ENCODE measurements at regions not wholly inside any gene's neighbourhood (a gene's known extent, or its start where the extent isn't known, plus 50 kb on each side); places are given as distances from the start of the nearest gene placed in this dataset.
"Not testable (repeated sequence)": the region's sequence is repeated elsewhere in the genome, so short reads cannot be mapped to it uniquely, and the experiment has no call there.

DNA sequence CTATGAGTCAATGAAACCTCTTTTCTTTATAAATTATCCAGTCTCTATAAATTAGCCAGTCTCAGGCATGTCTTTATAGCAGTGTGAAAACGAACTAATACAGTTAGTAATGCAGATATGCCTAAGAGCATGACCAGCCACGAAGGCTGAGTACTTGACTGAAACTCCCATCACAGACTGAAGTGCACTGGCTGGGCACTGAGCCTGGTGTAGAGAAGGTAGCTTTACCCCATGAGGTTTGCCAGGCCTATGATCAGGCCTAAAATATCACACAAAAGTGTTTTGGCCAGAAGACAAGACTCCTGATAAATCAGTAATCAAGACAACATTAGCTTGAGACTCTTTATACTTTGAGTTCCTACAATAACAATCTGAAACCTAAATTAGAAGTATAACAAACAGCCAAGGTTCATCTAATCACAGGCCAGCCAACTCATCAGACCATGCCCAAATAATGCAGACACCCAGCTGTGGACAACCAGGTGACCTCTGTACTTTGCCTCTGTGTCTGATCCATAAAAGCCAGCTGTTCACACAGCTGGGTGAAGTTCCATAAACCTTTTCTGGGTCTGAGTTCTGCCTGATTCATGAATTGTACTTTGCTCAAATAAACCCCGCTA, 771.8 kb upstream of the SLITRK1 start:
- no peak for DNase-seq (ENCODE audit: low spot score)

DNA sequence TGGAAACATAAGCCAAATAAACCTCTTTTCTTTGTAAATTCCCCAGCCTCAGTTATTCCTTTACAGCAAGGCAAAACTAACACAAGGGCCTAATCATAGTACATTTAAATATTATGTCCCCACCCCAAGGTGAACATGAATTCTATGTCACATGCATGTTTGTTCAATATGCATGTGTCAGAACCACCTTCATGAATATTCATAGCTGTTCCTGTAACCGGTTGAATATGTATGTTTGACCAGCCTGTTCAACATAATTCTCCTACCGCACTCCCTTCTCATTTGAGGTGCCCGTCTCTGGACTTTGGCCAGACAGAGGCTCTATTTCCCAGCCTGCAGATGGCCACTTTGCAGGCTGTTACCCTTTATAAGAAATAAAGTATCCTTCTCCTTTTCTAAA, 769.4 kb upstream of the SLITRK1 start:
- no peak for DNase-seq (ENCODE audit: low spot score)

DNA sequence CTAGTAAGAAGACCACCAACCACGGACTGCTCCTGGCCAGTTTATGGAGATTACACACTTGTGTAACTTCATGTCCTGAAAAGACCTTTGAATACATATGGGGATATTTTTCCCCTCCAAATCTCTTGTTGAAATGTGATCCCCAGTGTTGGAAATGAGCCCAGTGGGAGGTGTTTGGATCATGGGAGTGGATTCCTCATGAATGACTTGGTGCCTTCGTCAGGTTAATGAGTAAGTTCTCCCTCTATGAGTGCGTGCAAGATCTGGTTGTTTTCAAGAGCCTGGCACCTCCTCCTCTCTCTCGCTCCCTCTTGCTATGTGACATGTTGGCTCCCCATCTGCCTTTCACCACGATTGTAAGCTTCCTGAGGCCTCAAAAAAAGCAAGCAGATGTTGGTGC, 769.0 kb upstream of the SLITRK1 start:
- no peak for DNase-seq (ENCODE audit: low spot score)

DNA sequence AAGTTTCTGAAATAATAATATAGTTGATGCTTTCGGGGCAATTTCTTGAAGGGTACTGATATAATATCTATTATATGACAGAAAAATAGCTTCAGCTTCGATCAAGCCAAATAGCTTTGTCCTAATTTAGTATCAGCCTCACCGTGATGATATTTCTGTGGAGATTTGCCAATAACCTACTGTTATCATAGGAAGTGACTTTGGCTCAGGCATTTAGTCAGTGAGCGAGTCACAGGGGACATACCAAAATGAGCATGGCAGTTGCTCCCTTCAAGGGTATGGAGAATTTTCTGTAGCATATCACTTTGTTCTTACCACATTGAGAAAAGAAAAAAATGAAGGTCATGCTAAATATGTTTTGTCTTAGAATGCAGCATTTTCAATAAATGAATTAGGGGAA, 767.6 kb upstream of the SLITRK1 start:
- DNase-seq (ENCODE audit: low spot score): no peak

DNA sequence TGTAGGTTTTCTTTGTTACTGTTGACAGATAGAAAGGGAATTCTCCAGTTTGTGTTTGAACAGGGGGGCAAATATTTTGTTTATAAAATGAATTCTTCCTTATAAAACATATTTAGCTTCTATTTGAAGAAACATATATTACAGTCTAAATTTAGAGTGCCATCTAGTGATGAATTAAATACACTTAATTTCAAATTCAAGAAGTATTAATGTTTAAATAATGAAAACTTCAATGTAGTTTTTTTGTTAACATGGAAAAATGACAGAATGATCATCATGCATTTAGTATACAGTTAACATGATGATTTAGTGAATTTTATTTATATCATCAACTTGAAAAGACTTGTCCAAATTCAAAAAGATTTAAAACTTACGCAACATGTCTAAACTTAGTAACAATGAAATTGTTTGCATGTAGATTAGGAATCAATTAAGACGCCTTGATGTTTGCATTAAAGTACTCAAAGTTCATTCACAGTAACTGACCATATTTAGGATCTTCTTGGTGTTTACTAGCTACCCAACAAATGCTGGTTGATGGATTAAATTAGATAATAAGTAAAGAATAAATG, 765.9 kb upstream of the SLITRK1 start:
- DNase-seq (ENCODE audit: low spot score): no peak

DNA sequence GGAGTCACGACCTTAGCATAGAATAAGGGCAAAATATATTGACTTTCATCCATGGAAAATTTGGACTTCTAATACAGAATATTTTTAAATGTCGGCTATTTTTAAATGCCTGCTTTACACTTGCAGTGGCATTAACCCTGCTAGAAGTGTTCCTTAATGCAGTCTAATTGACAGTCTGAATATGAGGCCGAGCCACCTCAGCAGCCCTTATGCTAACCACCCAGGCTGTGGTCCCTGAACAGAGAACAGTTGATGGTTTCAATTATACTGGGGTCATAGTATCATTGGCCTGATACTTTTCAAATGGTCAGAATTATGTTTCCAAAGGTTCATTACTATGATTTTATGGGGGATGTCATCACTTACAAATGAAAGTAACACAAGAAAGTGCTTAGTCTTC, 764.7 kb upstream of the SLITRK1 start:
- DNase-seq (ENCODE audit: low spot score): no peak

DNA sequence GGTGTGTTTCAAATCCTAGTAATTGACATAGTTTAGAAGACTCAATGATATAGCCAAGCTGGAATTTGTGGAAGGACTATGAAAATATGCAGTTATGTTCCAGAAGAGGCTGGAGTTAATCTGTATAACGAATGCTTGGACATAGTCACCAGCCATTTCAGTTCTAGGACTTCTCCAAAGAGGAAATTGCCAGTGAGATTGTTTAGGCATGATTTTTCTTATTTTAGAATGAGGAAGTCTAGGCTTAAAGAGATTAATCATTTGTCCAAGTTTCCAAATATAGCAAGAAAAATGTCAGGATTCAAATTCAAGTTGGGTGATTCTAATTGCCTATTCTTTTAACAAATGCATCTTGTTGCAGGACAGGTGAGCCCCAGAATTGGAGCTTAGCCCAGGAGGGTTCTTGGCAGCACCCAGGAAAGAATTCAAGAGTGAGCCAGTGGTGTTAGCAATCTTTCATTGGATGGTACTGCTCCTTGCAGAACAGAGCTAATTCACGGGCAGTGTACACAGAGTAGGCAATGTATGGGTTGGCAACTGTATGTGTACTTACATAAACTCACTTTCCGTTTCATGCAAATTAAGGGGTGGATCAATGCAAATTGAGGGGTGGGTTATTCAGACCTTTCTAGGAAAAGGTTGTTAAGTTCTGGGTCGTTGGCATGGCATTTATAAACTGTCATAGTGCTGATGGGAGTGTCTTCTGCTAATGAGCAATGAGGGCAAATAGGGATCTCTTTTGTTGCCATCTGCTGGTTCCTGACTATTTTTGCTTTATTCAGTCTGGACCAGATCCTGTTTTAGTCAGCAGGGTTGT, 763.1 kb upstream of the SLITRK1 start:
- no peak for DNase-seq (ENCODE audit: low spot score)

DNA sequence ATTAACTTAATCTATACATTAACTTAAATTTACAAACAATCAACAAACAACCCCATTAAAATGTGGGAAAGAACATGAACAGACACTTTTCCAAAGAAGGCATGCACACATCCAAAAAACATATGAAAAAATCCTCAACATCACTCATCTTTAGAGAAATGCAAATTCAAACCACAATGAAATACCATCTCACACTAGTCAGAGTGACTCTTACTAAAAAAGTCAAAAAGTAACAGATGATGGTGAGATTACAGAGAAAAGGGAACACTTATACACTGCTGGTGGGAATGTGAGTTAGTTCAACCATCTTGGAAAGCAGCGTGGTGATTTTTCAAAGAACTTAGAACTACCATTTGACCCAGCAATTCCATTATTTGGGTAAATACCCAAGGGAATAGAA, 759.2 kb upstream of the SLITRK1 start:
- no peak for DNase-seq (ENCODE audit: low spot score)

DNA sequence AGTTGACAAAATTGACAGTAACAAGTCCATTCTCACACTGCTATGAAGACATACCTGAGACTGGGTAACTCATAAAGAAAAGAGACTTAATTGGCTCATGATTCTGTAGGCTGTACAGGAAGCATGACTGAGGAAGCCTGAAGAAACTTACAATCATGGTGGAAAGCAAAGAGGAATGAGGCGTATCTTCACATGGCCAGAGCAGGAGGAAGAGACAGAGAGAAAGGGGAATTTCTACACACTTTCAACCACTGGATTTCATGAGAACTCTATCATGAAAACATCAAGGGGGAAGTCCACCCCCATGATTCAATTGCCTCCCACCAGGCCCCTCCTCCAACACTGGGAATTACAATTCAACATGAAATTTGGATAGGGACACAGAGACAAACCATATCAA, 758.4 kb upstream of the SLITRK1 start:
- no peak for DNase-seq (ENCODE audit: low spot score)

DNA sequence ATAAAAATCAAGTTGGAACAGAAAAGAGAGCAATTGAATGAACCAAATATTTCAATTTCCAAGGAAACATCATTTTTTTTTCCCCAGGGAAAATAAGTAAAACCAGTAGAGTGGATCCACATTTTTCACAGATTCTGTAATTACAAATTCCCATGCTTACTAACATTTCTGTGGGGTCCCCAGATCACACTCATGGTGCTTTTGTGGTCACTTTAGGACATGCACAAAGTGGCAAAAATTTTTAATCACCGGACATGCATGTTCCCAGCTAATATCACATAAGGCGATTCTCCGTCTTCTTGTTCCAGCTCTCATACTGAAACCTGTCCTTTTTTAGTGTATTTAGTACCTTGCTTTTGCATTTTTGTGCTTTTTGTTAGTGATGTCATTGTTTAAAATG, 748.2 kb upstream of the SLITRK1 start:
- no peak for DNase-seq (ENCODE audit: low spot score)

DNA sequence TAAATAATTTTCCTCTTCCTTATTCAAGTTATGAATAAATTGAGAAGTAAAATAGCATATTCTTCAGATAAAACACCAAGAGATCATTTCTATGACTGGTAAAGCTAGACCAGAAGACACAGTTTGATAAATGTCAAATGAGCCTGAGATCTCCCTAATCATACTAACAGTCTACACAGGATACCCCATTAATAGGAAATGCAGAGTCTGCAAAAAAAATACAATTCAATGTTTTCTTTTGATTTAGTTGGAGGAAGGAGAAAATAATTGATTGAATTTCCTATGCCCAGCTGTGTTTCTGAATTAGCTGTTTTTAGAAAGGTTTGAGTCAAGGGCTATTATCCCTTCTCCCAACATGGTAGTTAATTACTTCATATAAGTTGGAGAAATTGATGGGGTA, 734.6 kb upstream of the SLITRK1 start:
- no peak for DNase-seq (ENCODE audit: low spot score)

DNA sequence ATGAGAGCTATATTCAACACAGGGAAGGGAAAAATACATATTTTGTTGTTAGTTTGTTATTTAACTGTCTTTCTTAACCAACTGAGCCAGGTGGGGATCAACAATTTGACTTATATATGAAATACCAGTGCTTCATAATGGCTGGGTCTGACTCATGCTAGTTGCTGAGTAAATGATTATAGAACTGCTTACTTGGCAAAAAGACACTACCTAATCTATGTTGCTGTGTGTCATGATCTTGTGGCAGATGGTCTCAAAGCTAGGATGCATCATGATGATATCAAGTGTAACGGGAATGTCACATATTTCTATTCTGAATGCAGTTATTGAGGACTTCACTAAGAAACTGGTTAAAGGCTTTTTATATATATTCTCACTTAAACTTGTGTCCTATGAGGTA, 727.4 kb upstream of the SLITRK1 start:
- DNase-seq (ENCODE audit: low spot score): no peak

DNA sequence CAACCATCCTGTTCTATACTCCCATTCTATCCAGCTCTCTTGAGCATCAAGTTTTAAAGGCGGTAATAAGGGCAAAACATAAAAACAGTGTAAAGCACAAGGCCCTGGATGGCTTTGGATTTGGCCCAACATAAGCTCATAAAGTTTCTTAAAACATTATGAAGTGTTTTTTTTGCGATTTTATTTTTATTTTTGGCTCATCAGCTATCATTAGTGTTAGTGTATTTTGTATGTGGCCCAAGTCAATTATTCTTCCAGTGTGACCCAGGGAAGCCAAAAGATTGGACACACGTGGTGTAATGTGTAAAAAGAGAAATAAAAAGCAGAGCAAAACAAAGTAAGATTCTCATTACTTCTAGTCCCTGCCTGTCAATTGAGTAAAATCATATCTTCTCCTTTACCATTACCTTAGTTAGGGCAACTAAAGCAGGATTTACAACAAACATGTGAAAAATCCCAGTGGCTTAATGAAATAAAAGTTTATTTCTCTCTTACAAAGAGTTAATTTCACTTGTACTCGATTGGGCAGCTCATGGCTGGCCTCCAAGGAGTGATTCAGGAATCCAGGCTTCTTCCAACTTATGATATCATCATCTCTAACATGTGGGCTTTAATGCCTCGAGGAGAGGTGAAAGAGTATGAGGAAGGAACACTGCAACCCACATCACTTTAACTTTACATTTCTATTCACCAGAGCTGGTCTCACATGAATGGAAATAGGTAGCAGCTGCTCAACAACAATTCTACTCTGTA, 725.2 kb upstream of the SLITRK1 start:
- DNase-seq (ENCODE audit: low spot score): no peak

DNA sequence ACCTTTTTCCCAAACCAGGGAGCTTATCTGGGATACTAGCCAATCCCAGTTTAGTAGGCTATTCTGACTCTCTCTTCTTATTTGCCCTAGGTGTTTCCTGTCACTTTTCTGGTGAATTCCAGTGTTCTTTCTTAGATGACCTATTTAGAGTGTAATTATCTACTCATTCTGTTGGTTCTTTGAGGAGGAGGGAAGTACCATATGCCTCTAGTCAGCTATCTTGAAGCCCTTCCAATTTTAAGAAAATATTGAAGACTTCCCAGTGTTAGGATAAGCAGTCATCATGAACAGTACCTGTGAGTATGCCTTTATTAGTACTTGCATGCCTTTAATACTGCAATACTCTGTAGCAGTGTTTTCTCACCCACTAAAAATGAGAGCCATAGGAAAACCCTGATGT, 724.3 kb upstream of the SLITRK1 start:
- DNase-seq (ENCODE audit: low spot score): no peak

DNA sequence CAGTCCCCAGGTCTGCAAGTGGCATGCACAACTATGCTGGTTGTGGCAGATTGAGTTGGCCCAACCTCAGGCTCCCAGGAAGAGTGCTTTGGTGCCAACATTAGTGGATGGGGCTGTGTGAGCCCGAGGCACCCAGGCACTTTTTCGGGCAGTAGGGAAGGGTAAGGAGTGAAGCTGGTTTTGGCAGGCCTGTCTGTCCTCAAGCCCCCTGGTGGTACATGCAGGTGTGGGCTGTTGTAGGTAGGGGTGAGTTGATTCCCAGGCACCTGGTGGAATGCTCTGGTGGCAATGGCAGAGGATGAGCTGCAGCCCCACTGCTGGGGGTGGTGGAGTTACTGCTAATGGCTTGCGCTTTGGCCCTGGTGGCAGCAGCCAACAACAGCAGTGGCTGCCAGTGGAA, 723.7 kb upstream of the SLITRK1 start:
- DNase-seq (ENCODE audit: low spot score): no peak

DNA sequence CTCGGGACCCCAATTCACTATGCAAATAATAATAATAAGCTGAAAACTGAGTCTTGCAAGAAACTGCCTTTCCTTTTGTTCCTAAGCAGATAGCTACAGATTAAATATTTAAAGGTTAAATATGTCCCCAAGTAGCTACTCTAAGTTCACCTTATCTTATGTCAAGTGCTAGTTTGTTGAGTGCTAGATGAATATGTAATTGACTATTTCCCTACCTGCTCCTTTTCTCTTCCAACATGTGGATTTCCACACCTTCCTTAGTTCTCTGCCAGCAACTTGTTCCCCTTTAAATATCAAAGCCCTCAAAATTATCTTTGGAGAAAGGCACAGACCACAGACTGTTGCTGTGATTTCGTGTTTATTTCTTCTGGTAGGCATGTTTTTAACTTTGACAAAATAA, 709.2 kb upstream of the SLITRK1 start:
- no peak for DNase-seq (ENCODE audit: low spot score)

DNA sequence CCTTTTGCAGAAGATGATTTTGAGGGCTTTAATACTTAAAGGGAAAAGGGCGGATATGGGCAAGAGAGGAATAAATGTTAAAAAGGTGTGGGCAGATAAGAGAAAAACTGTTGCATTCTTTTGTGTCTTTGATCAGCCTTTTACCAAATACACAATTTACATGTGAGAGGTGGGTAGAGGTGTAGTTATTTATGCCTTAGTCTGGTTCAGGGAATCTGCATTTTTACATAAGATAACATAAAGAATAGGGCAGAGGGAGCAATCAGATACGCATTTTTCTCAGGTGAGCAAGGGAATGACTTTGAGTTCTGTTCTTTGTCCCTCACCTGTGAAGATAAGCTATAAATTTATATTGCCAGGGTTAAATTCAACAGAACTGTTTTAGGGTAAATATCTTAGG, 708.4 kb upstream of the SLITRK1 start:
- no peak for DNase-seq (ENCODE audit: low spot score)

DNA sequence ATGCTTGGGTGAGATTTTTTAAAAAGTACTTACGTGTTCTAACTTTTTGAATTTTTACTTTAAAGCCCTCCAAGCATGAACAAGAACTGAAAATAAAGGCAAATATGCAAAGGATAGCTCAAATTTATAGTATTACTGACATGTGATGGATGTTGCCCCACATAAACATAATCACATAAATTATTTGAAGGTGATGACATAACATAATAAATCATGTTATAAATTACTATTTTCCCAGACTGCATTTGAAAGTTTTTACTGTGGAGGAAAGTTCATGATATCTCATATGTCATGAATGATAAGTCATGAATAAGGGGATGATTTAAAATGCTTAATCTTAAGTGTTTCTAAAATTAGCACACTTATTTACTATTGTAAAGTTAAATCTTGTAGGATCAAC, 705.7 kb upstream of the SLITRK1 start:
- DNase-seq (ENCODE audit: low spot score): no peak

DNA sequence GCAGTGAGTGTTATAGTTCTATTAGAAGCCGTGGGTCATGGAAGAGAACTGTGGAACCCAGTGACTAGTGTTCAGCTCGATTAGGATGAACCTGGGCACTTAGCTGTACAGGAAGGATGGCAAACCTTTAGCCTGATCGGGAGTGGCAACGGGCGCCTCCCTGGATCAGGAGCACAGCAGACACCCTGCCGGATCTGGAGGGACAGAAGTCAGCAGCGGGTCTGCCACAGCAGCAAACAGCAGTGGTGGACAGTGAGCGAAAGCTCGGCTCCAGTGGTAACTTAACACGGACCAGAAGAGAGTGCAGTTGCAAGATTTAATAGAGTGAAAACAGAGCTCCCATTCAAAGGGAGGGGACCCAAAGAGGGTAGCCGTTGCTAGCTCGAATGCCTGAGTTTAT, 697.6 kb upstream of the SLITRK1 start:
- DNase-seq (ENCODE audit: low spot score): not testable (repeated sequence)

DNA sequence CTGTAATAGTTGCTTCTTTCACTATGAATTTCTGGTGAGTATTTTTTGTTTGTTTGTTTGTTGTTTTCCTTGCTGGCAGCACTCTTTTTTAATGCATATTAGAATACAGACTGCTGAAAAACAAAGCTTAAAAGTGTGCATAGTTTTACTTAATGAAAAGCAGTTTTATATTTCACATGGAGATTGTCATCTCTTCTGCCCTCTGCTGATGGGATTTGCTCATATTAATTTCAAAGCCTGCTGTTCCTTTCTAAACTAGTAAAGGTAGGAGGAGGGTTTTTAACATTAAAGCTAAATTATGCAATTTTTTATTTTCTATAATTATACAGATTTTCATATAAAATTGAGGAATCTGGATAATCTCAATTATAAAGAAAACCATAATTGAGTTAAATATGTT, 692.6 kb upstream of the SLITRK1 start:
- no peak for DNase-seq (ENCODE audit: low spot score)

DNA sequence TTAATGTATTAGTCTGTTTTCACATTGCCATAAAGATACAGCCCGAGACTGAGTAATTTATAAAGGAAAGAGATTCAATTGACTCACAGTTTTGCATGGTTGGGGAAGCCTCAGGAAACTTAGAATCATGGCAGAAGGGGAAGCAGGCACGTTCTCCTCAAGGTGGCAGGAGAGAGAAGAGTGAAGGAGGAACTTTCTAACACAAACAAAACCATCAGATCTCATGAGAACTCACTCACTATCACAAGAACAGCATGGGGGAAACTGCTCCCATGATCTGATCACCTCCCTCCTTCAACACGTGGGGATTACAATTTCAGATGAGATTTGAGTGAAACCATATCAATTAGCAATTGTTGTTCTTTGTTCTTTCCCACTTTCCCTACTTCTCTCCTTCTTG, 689.0 kb upstream of the SLITRK1 start:
- DNase-seq (ENCODE audit: low spot score): no peak

DNA sequence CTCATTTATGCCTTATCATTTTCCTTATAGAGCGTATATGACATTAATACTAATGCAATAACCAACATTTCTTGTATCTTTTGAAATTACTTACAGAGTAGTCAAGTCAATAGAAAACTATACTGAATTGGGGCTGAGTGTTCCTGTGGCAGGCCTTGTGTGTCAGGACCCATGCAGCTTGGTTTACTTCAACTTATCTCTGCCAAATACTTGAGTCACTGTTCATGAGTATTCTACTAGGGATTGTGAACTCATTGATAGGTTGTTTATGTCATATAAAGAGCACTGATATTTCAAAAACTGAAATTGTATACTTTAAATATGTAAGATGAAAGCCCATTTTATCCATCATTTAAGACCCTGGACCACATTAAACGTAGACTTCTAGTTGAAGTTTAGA, 688.6 kb upstream of the SLITRK1 start:
- DNase-seq (ENCODE audit: low spot score): no peak

DNA sequence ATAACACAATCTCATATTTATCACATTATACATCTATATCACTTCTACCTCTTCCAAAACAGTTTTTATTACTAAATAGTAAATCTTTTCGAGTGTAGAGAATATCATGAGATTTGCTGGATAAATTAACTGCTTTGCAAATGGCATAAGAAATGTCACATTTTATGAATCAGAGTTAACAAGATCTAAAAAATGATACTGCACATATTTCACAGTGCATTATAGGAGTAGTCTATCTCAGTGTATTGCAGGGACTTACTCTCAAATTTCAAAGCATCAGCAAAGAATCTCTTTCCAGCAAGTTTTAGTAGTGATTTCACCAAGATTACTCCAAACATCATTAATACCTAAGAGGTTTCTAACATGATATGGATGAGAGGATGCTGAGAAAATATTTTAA, 687.1 kb upstream of the SLITRK1 start:
- DNase-seq (ENCODE audit: low spot score): no peak

All from HuH-7.5 (cell line).